ENCODE measurements at regions not wholly inside any gene's neighbourhood (a gene's known extent, or its start where the extent isn't known, plus 50 kb on each side); places are given as distances from the start of the nearest gene placed in this dataset.

- TF ChIP-seq CTCF (IDR thresholded peaks at IDR 0.05) (no peak), POLR2A (IDR thresholded peaks at IDR 0.05) (no peak)
Measured at GRCh38 chr5:163659568-163659902, 154.1 kb downstream of the MAT2B start.

All from thyroid gland (tissue), 4 donors.